Hepatocyte (in vitro differentiated cells): ENCODE measurements at regions not wholly inside any gene's neighbourhood (a gene's known extent, or its start where the extent isn't known, plus 50 kb on each side); places are given as distances from the start of the nearest gene placed in this dataset.

Experiments used
- EZH2 ChIP-seq: fragments of 200-600 bp; sonication (generic); IDR thresholded peaks from 2 replicates; pipeline ENCODE4 v1.6.1; 2016; ENCODE audit warnings: antibody characterized with exemption, mild to moderate bottlenecking, borderline replicate concordance
- EZH2phosphoT487 ChIP-seq: fragments of 200-600 bp; sonication (generic); IDR thresholded peaks from one replicate; pipeline ENCODE4 v1.6.1; 2018; ENCODE audit warnings: antibody characterized with exemption, mild to moderate bottlenecking, low read depth, moderate library complexity; ENCODE audit not compliant: unreplicated experiment, severe bottlenecking
- TF ChIP-seq, protein P1 (sequence below): fragments of 200-600 bp; sonication (generic); IDR thresholded peaks from 2 replicates; pipeline ENCODE4 v1.5.1; 2016; ENCODE audit warnings: antibody characterized with exemption, mild to moderate bottlenecking; ENCODE audit not compliant: poor library complexity

GRCh38 chr5:124300815-124301621 is 445.4 kb downstream of the ZNF608 start:
- no peak for TF ChIP-seq EZH2
- no peak for TF ChIP-seq EZH2phosphoT487
- TF ChIP-seq, protein P1, sequence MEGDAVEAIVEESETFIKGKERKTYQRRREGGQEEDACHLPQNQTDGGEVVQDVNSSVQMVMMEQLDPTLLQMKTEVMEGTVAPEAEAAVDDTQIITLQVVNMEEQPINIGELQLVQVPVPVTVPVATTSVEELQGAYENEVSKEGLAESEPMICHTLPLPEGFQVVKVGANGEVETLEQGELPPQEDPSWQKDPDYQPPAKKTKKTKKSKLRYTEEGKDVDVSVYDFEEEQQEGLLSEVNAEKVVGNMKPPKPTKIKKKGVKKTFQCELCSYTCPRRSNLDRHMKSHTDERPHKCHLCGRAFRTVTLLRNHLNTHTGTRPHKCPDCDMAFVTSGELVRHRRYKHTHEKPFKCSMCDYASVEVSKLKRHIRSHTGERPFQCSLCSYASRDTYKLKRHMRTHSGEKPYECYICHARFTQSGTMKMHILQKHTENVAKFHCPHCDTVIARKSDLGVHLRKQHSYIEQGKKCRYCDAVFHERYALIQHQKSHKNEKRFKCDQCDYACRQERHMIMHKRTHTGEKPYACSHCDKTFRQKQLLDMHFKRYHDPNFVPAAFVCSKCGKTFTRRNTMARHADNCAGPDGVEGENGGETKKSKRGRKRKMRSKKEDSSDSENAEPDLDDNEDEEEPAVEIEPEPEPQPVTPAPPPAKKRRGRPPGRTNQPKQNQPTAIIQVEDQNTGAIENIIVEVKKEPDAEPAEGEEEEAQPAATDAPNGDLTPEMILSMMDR = no peak
